UCSD-AML1 (cell line): ENCODE measurements at regions not wholly inside any gene's neighbourhood (a gene's known extent, or its start where the extent isn't known, plus 50 kb on each side); places are given as distances from the start of the nearest gene placed in this dataset.
"Not testable (repeated sequence)": the region's sequence is repeated elsewhere in the genome, so short reads cannot be mapped to it uniquely, and the experiment has no call there.

ENCODE experiments used
- DNase-seq: peaks from one replicate; lab custom pipeline; 2025; ENCODE audit not compliant: unreplicated experiment; lab: John Stamatoyannopoulos, UW

- no peak for DNase-seq
Observed at GRCh38 chr2:53543083-53543482, 224.5 kb upstream of the CHAC2 start.

GRCh38 chr2:53536583-53537361 is 230.8 kb upstream of the CHAC2 start:
- DNase-seq = no peak

- DNase-seq = no peak
Observed at GRCh38 chr2:53535234-53535840, 232.3 kb upstream of the CHAC2 start.

GRCh38 chr2:53530126-53530525 is 237.5 kb upstream of the CHAC2 start:
- DNase-seq = no peak

- DNase-seq = no peak
Observed at GRCh38 chr2:53527056-53527455, 240.5 kb upstream of the CHAC2 start.

- DNase-seq = no peak
Observed at GRCh38 chr2:53519918-53520841, 247.4 kb upstream of the CHAC2 start.

GRCh38 chr2:53517406-53517805 is 250.2 kb upstream of the CHAC2 start:
- DNase-seq = no peak

- no peak for DNase-seq
Observed at GRCh38 chr2:53516650-53517049, 251.0 kb upstream of the CHAC2 start.

- DNase-seq = no peak
Observed at GRCh38 chr2:53515435-53516332, 251.9 kb upstream of the CHAC2 start.

GRCh38 chr2:53513167-53513666 is 254.4 kb upstream of the CHAC2 start:
- DNase-seq = no peak

GRCh38 chr2:53512071-53512826 is 255.4 kb upstream of the CHAC2 start:
- DNase-seq = no peak

GRCh38 chr2:53511549-53511948 is 256.1 kb upstream of the CHAC2 start:
- DNase-seq = no peak

GRCh38 chr2:53510401-53510800 is 257.2 kb upstream of the CHAC2 start:
- DNase-seq = no peak

GRCh38 chr2:53509831-53510388 is 257.7 kb upstream of the CHAC2 start:
- DNase-seq = no peak

GRCh38 chr2:53508667-53509066 is 258.9 kb upstream of the CHAC2 start:
- no peak for DNase-seq

- DNase-seq = not testable (repeated sequence)
Observed at GRCh38 chr2:53507070-53507469, 260.5 kb upstream of the CHAC2 start.

- no peak for DNase-seq
Observed at GRCh38 chr2:53505826-53506225, 261.8 kb upstream of the CHAC2 start.

GRCh38 chr2:53504507-53504906 is 263.1 kb upstream of the CHAC2 start:
- DNase-seq = no peak

GRCh38 chr2:53500181-53500580 is 267.4 kb upstream of the CHAC2 start:
- DNase-seq = no peak
